ENCODE measurements at regions not wholly inside any gene's neighbourhood (a gene's known extent, or its start where the extent isn't known, plus 50 kb on each side); places are given as distances from the start of the nearest gene placed in this dataset.

DNA sequence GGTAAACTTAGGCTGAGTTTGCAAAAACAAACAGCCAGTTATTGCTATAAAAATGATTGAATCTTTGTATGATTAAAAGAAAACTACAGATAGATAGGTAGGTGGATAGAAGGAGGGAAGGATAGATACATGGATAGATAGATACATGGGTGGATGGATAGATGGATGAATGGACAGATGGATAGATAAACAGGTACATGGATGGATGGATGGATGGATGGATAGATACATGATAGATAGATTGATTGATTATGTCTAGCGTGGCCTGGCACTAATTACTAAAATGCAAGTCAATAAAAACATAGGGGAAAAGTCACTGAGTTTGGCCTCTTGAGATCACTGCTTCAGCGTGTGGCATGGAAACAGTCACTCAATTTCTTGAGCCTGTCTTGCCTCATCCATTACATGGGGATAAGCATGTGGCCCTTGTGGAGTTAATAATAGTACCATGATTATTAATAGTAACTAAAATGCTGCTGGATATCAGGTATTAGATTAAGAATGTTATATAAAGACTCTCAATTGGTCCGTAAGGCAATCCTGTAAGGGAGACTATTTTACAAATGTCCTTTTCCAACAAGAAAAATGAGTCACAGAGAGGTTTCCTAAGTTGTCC, 184.9 kb downstream of the HS3ST3A1 start:
- Histone ChIP-seq H3K36me3 (ENCODE audit: control insufficient read depth in 2 of 4, insufficient read depth in 4 of 4, low read length in 3 of 4) (no peaks in the 10 kb centered on the region), H3K14ac (ENCODE audit: insufficient read length) (no peak overlapping the region), H3K56ac (replicated peaks; ENCODE audit: insufficient read length, low read depth, low read length) (no peak overlapping the region), H3K79me1 (ENCODE audit: low read depth, low read length) (no peaks in the 10 kb centered on the region), H2AK5ac (ENCODE audit: low read depth, low read length) (no peak overlapping the region), H3K4me2 (ENCODE audit: insufficient read depth in 1 of 2, low read depth in 2 of 2, low read length in 2 of 2) (no peak overlapping the region), H3K4me1 (replicated peaks in 1 of 4; ENCODE audit: control insufficient read depth in 3 of 4, insufficient read depth in 4 of 4, low read length in 3 of 4) (no peaks in the 10 kb centered on the region), H3K23me2 (ENCODE audit: low read depth, low read length) (no peaks in the 10 kb centered on the region), H3K79me2 (ENCODE audit: control insufficient read depth in 1 of 2, insufficient read depth in 2 of 2, low read length in 2 of 2) (no peaks in the 10 kb centered on the region), H3K18ac (ENCODE audit: extremely low read depth, low read length) (no peak overlapping the region), H3K23ac (ENCODE audit: insufficient read length) (no peak overlapping the region), H2BK15ac (ENCODE audit: low read length) (no peak overlapping the region), H4K20me1 (replicated peaks in 1 of 2; ENCODE audit: control insufficient read depth in 1 of 2, insufficient read depth in 2 of 2, low read length in 2 of 2) (no peaks in the 10 kb centered on the region), H2BK12ac (ENCODE audit: low read depth, low read length) (no peak overlapping the region), H3K4me3 (ENCODE audit: extremely low read depth in 1 of 4, insufficient read depth in 2 of 4, low read depth in 3 of 4, low read length in 4 of 4) (no peak overlapping the region), H3K27me3 (replicated peaks in 1 of 4; ENCODE audit: control insufficient read depth in 3 of 4, extremely low read depth in 1 of 4, insufficient read depth in 3 of 4, low read length in 3 of 4) (peaks cover 0 to 1% (median 0%) of the 10 kb centered on the region in 4 experiments; a peak in 1 of 7 replicates), H4K91ac (replicated peaks; ENCODE audit: insufficient read length, low read length) (no peak overlapping the region), H3K27ac (ENCODE audit: low read depth, low read length) (no peak overlapping the region), H2BK5ac (ENCODE audit: low read depth, low read length) (no peak overlapping the region), H2BK20ac (ENCODE audit: low read length) (no peak overlapping the region), H4K5ac (ENCODE audit: insufficient read length, low read depth, low read length) (no peak overlapping the region), H3K9me3 (ENCODE audit: insufficient read depth in 2 of 2, low read depth in 1 of 2, low read length in 1 of 2) (no peaks in the 10 kb centered on the region), H2AFZ (ENCODE audit: low read length) (no peak overlapping the region), H4K8ac (ENCODE audit: extremely low read depth, insufficient read depth, low read length) (no peak overlapping the region), H3K4ac (replicated peaks; ENCODE audit: insufficient read length, low read depth, low read length) (no peak overlapping the region), H3K9ac (replicated peaks in 1 of 4; ENCODE audit: extremely low read depth in 1 of 4, low read depth in 3 of 4, low read length in 3 of 4) (no peak overlapping the region), H2BK120ac (replicated peaks; ENCODE audit: low read depth, low read length) (no peak overlapping the region)
- no peak for DNase-seq (ENCODE audit: low read depth in 1 of 2, low spot score in 2 of 2)
- WGBS, 2 experiments (ENCODE audit: extremely low coverage in 1 of 2, insufficient coverage in 1 of 2, insufficient read length in 1 of 2, insufficient replicate concordance in 2 of 2, low coverage in 1 of 2, low lambda C conversion rate in 2 of 2, missing lambda C conversion rate in 1 of 2), result 73% methylated on average over 3 of the region's 3 CpGs; no CpG with 5 or more reads in 1 of the 2 experiments
- ChIA-PET CTCF (ENCODE audit: partially characterized antibody) (interaction anchor here (0.6 kb wide), 1 partner anchor 15 kb away, joined by 3 read pairs; no protein-coding TSS in a partner anchor), POLR2A (ENCODE audit: partially characterized antibody) (no interaction called here)
- FAIRE-seq, result no peak
- TF ChIP-seq HDAC6 (IDR thresholded peaks at IDR 0.05; ENCODE audit: low read depth, low read length), result no peak
